ENCODE measurements at regions not wholly inside any gene's neighbourhood (a gene's known extent, or its start where the extent isn't known, plus 50 kb on each side); places are given as distances from the start of the nearest gene placed in this dataset.

- Histone ChIP-seq H3K36me3 (no peaks in the 10 kb centered on the region), H3K4me3 (no peak overlapping the region), H3K27me3 (no peaks in the 10 kb centered on the region), H3K4me1 (ENCODE audit: insufficient read depth) (no peaks in the 10 kb centered on the region), H3K27ac (no peak overlapping the region), H3K9me3 (no peaks in the 10 kb centered on the region)
- intact Hi-C loops (cut with DNase I), result no loop called here
- no peak for TF ChIP-seq POLR2A (IDR thresholded peaks at IDR 0.05)
- no peak for TF ChIP-seq CTCF (IDR thresholded peaks at IDR 0.05)
- TF ChIP-seq EP300 (IDR thresholded peaks at IDR 0.05), result no peak
- 93 to 99% (median 97%) methylated on average over 8 of the region's 8 CpGs for WGBS, 3 donors
- no peak for DNase-seq
Measured at GRCh38 chr3:124572851-124573405, 157.3 kb upstream of the UMPS start.

GRCh38 chr3:124574012-124574411, 156.2 kb upstream of the UMPS start:
- no peaks in the 10 kb centered on the region for H3K27me3 ChIP-seq
- intact Hi-C loops (cut with DNase I), result no loop called here
- no peaks in the 10 kb centered on the region for H3K4me1 ChIP-seq (ENCODE audit: insufficient read depth)
- 85 to 96% (median 90%) methylated on average over 2 of the region's 2 CpGs for WGBS, 3 donors
- no peaks in the 10 kb centered on the region for H3K36me3 ChIP-seq
- H3K4me3 ChIP-seq, result no peak overlapping the region
- TF ChIP-seq EP300 (IDR thresholded peaks at IDR 0.05) (no peak), CTCF (IDR thresholded peaks at IDR 0.05) (no peak), POLR2A (IDR thresholded peaks at IDR 0.05) (no peak)
- H3K9me3 ChIP-seq, result no peaks in the 10 kb centered on the region
- no peak overlapping the region for H3K27ac ChIP-seq
- DNase-seq, result no peak

- DNase-seq, result no peak
- H3K4me3 ChIP-seq, result no peak overlapping the region
- H3K4me1 ChIP-seq (ENCODE audit: insufficient read depth), result no peaks in the 10 kb centered on the region
- H3K9me3 ChIP-seq, result no peaks in the 10 kb centered on the region
- H3K27ac ChIP-seq, result no peak overlapping the region
- no peaks in the 10 kb centered on the region for H3K36me3 ChIP-seq
- intact Hi-C loops (cut with DNase I), result no loop called here
- TF ChIP-seq EP300 (IDR thresholded peaks at IDR 0.05) (no peak), CTCF (IDR thresholded peaks at IDR 0.05) (no peak)
- 34 to 40% (median 38%) methylated on average over 5 of the region's 5 CpGs for WGBS, 3 donors
- H3K27me3 ChIP-seq, result no peaks in the 10 kb centered on the region
Measured at GRCh38 chr3:124576565-124577493, 153.4 kb upstream of the UMPS start.

- TF ChIP-seq EP300 (IDR thresholded peaks at IDR 0.05) (no peak), CTCF (IDR thresholded peaks at IDR 0.05) (no peak), POLR2A (IDR thresholded peaks at IDR 0.05) (no peak)
- Histone ChIP-seq H3K27me3 (no peaks in the 10 kb centered on the region), H3K36me3 (no peaks in the 10 kb centered on the region), H3K27ac (no peak overlapping the region), H3K4me1 (ENCODE audit: insufficient read depth) (no peaks in the 10 kb centered on the region), H3K4me3 (no peak overlapping the region), H3K9me3 (no peaks in the 10 kb centered on the region)
- intact Hi-C loops (cut with DNase I), result no loop called here
- DNase-seq, result no peak
- WGBS, 3 donors, result 92 to 97% (median 95%) methylated on average over 1 of the region's 1 CpG
Measured at GRCh38 chr3:124577494-124578167, 152.6 kb upstream of the UMPS start.
